Progenitor cell of endocrine pancreas (in vitro differentiated cells): ENCODE measurements at regions not wholly inside any gene's neighbourhood (a gene's known extent, or its start where the extent isn't known, plus 50 kb on each side); places are given as distances from the start of the nearest gene placed in this dataset.
A peak's percentile ranks its signal among the peaks of the same experiment; 100 is the strongest.
"Not testable (repeated sequence)": the region's sequence is repeated elsewhere in the genome, so short reads cannot be mapped to it uniquely, and the experiment has no call there.

Source experiments
- DNase-seq: peaks from one replicate; pipeline ENCODE4 v3.0.0; 2021; ENCODE audit warnings: low spot score; ENCODE audit not compliant: unreplicated experiment
- H3K27ac Mint-ChIP-seq: 2 replicates; pipeline ENCODE4 v1.8.0; 2021; ENCODE audit warnings: mild to moderate bottlenecking, moderate library complexity, mixed read lengths
- H3K27me3 Mint-ChIP-seq: 2 replicates; pipeline ENCODE4 v1.8.0; 2021; ENCODE audit warnings: mixed read lengths
- H3K36me3 Mint-ChIP-seq: 2 replicates; pipeline ENCODE4 v1.8.0; 2022; ENCODE audit warnings: mixed read lengths; ENCODE audit not compliant: insufficient read depth
- H3K4me1 Mint-ChIP-seq: 2 replicates; pipeline ENCODE4 v1.8.0; 2021; ENCODE audit warnings: low read depth, mixed read lengths
- H3K4me3 Mint-ChIP-seq: 2 replicates; pipeline ENCODE4 v1.8.0; 2021; ENCODE audit warnings: low read depth, mild to moderate bottlenecking, moderate library complexity, mixed read lengths
- H3K9me3 Mint-ChIP-seq: 2 replicates; pipeline ENCODE4 v1.8.0; 2021; ENCODE audit warnings: low read depth, mixed read lengths
- CTCF ChIP-seq: fragments of 200-600 bp; sonication (generic); IDR thresholded peaks from one replicate; pipeline ENCODE4 v1.5.0; 2021; ENCODE audit warnings: antibody characterized with exemption, mild to moderate bottlenecking; ENCODE audit not compliant: unreplicated experiment

GRCh38 chr4:38416450-38417014 is 247.5 kb upstream of the KLF3 start:
- TF ChIP-seq CTCF = no peak
- Mint-ChIP-seq H3K27me3 (no peaks in the 10 kb centered on the region), H3K4me1 (peaks cover 23% of the 10 kb centered on the region), H3K36me3 (peaks cover 7% of the 10 kb centered on the region), H3K4me3 (no peak overlapping the region), H3K9me3 (peaks cover 22% of the 10 kb centered on the region), H3K27ac (no peak overlapping the region)
- no peak for DNase-seq

- peaks cover 34% of the 10 kb centered on the region for H3K4me1 Mint-ChIP-seq
- not testable (repeated sequence) for DNase-seq, H3K4me3 Mint-ChIP-seq, H3K27ac Mint-ChIP-seq, H3K27me3 Mint-ChIP-seq, H3K36me3 Mint-ChIP-seq
- peaks cover 22% of the 10 kb centered on the region for H3K9me3 Mint-ChIP-seq
Measured at GRCh38 chr4:38420254-38420653, 243.7 kb upstream of the KLF3 start.

- no peak for DNase-seq
- no peak overlapping the region for H3K4me3 Mint-ChIP-seq
- H3K9me3 Mint-ChIP-seq = peaks cover 30% of the 10 kb centered on the region
- H3K4me1 Mint-ChIP-seq = peaks cover 41% of the 10 kb centered on the region
- peaks cover 7% of the 10 kb centered on the region for H3K36me3 Mint-ChIP-seq
- TF ChIP-seq CTCF = no peak
- peak overlapping the region; percentile 99 for H3K27ac Mint-ChIP-seq
- no peaks in the 10 kb centered on the region for H3K27me3 Mint-ChIP-seq
Measured at GRCh38 chr4:38422850-38423249, 241.1 kb upstream of the KLF3 start.

- Mint-ChIP-seq H3K4me3 (peak overlapping the region; percentile 56), H3K27ac (peak overlapping the region; percentile 99), H3K27me3 (no peaks in the 10 kb centered on the region), H3K36me3 (peaks cover 6% of the 10 kb centered on the region), H3K4me1 (peaks cover 47% of the 10 kb centered on the region), H3K9me3 (peaks cover 21% of the 10 kb centered on the region)
- peak; percentile 56 for DNase-seq
- TF ChIP-seq CTCF = no peak
Measured at GRCh38 chr4:38424151-38424871, 239.7 kb upstream of the KLF3 start.

- TF ChIP-seq CTCF = no peak
- H3K36me3 Mint-ChIP-seq = no peaks in the 10 kb centered on the region
- H3K27ac Mint-ChIP-seq = no peak overlapping the region
- H3K27me3 Mint-ChIP-seq = no peaks in the 10 kb centered on the region
- no peak for DNase-seq
- H3K4me1 Mint-ChIP-seq = peaks cover 47% of the 10 kb centered on the region
- no peak overlapping the region for H3K4me3 Mint-ChIP-seq
- H3K9me3 Mint-ChIP-seq = peaks cover 11% of the 10 kb centered on the region
Measured at GRCh38 chr4:38426532-38426931, 237.5 kb upstream of the KLF3 start.

GRCh38 chr4:38430841-38431240 is 233.2 kb upstream of the KLF3 start:
- no peak for TF ChIP-seq CTCF
- H3K4me1 Mint-ChIP-seq = peaks cover 13% of the 10 kb centered on the region
- no peak overlapping the region for H3K27ac Mint-ChIP-seq
- H3K4me3 Mint-ChIP-seq = no peak overlapping the region
- H3K9me3 Mint-ChIP-seq = peaks cover 39% of the 10 kb centered on the region
- H3K36me3 Mint-ChIP-seq = peaks cover 4% of the 10 kb centered on the region
- DNase-seq = no peak
- H3K27me3 Mint-ChIP-seq = no peaks in the 10 kb centered on the region
